ENCODE measurements at regions not wholly inside any gene's neighbourhood (a gene's known extent, or its start where the extent isn't known, plus 50 kb on each side); places are given as distances from the start of the nearest gene placed in this dataset.

DNA sequence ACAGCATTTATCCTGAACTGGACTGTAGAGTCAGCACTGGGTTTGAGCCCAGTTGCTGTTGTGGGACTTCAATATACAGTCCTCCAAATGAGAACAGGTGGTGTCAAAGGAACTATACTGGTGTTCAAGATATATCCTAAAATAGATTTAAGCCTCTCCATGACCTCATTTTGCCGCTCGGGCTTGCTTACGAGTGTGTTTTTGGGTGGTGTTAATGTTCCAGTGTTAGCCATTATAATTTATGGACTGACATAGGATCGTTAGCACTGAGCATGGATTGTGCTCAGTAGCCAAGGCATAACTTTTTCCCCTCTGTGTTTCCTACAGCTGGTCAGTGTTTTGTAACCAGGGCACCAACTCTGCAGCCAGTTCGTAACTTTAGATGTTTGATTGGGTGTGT lies 306.6 kb downstream of the SPATA31D1 start:
- H3K4me2 ChIP-seq (ENCODE audit: low read depth, low read length, poor library complexity, severe bottlenecking): no peak overlapping the region
- H3F3A ChIP-seq (ENCODE audit: low read depth): no peaks in the 10 kb centered on the region
- H3K79me2 ChIP-seq (ENCODE audit: insufficient read depth, low read length): no peaks in the 10 kb centered on the region
- no peaks in the 10 kb centered on the region for H3K4me1 ChIP-seq (ENCODE audit: insufficient read depth, low read length, poor library complexity, severe bottlenecking)
- no peaks in the 10 kb centered on the region for H3K27me3 ChIP-seq (ENCODE audit: insufficient read depth, low read length, poor library complexity, severe bottlenecking)
- TF ChIP-seq EZH2phosphoT487 (IDR thresholded peaks at IDR 0.05; ENCODE audit: borderline replicate concordance): no peak
- TF ChIP-seq, protein P1, sequence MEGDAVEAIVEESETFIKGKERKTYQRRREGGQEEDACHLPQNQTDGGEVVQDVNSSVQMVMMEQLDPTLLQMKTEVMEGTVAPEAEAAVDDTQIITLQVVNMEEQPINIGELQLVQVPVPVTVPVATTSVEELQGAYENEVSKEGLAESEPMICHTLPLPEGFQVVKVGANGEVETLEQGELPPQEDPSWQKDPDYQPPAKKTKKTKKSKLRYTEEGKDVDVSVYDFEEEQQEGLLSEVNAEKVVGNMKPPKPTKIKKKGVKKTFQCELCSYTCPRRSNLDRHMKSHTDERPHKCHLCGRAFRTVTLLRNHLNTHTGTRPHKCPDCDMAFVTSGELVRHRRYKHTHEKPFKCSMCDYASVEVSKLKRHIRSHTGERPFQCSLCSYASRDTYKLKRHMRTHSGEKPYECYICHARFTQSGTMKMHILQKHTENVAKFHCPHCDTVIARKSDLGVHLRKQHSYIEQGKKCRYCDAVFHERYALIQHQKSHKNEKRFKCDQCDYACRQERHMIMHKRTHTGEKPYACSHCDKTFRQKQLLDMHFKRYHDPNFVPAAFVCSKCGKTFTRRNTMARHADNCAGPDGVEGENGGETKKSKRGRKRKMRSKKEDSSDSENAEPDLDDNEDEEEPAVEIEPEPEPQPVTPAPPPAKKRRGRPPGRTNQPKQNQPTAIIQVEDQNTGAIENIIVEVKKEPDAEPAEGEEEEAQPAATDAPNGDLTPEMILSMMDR (conservative IDR thresholded peaks at IDR 0.05; ENCODE audit: low read length): no peak
- no peak overlapping the region for H3K9ac ChIP-seq (ENCODE audit: low read depth, low read length, poor library complexity, severe bottlenecking)
- no peaks in the 10 kb centered on the region for H3K36me3 ChIP-seq (ENCODE audit: insufficient read depth, low read length)
- H3K4me3 ChIP-seq (ENCODE audit: low read length, poor library complexity, severe bottlenecking): no peak overlapping the region
- H3K9me2 ChIP-seq (replicated peaks; ENCODE audit: low read depth, low read length): no peaks in the 10 kb centered on the region
- H3K9me3 ChIP-seq (ENCODE audit: insufficient read depth, low read depth, low read length): peaks cover 1% of the 10 kb centered on the region; the same call in 1 of the 2 replicates
- no peak overlapping the region for H2AFZ ChIP-seq (ENCODE audit: low read length)
- H4K20me1 ChIP-seq (ENCODE audit: insufficient read depth, low read length, poor library complexity, severe bottlenecking): no peaks in the 10 kb centered on the region

DNA sequence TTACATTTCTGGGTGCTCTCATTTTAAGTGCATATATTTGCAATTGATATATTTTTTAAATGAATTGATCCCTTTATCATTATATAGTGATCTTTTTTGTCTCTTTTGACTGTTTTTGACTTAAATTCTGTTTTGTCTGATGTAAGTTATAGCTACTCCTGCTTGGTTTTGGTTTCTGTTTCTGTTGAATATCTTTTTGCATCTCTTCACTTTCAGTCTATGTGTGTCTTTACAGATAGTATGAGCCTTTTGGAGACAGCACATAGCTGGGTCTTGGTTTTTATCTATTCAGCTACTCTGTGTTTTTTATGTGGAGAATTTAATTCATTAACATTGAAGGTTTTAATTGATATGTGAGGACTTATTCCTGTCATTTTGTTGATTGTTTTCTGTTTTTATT lies 311.3 kb downstream of the SPATA31D1 start:
- H3F3A ChIP-seq (ENCODE audit: low read depth): no peaks in the 10 kb centered on the region
- no peaks in the 10 kb centered on the region for H3K27me3 ChIP-seq (ENCODE audit: insufficient read depth, low read length, poor library complexity, severe bottlenecking)
- H3K79me2 ChIP-seq (ENCODE audit: insufficient read depth, low read length): no peaks in the 10 kb centered on the region
- no peak for TF ChIP-seq EZH2phosphoT487 (IDR thresholded peaks at IDR 0.05; ENCODE audit: borderline replicate concordance)
- TF ChIP-seq, protein P1 (conservative IDR thresholded peaks at IDR 0.05; ENCODE audit: low read length): no peak
- H3K9ac ChIP-seq (ENCODE audit: low read depth, low read length, poor library complexity, severe bottlenecking): no peak overlapping the region
- H3K4me3 ChIP-seq (ENCODE audit: low read length, poor library complexity, severe bottlenecking): no peak overlapping the region
- peak overlapping the region; percentile 63 for H2AFZ ChIP-seq (ENCODE audit: low read length)
- H4K20me1 ChIP-seq (ENCODE audit: insufficient read depth, low read length, poor library complexity, severe bottlenecking): no peaks in the 10 kb centered on the region
- H3K9me3 ChIP-seq (ENCODE audit: insufficient read depth, low read depth, low read length): 0 out of 2 replicates have a peak, but pooled peaks cover 12% of the 10 kb centered on the region
- H3K36me3 ChIP-seq (ENCODE audit: insufficient read depth, low read length): no peaks in the 10 kb centered on the region
- H3K4me2 ChIP-seq (ENCODE audit: low read depth, low read length, poor library complexity, severe bottlenecking): no peak overlapping the region
- H3K4me1 ChIP-seq (ENCODE audit: insufficient read depth, low read length, poor library complexity, severe bottlenecking): no peaks in the 10 kb centered on the region
- H3K9me2 ChIP-seq (replicated peaks; ENCODE audit: low read depth, low read length): no peaks in the 10 kb centered on the region

DNA sequence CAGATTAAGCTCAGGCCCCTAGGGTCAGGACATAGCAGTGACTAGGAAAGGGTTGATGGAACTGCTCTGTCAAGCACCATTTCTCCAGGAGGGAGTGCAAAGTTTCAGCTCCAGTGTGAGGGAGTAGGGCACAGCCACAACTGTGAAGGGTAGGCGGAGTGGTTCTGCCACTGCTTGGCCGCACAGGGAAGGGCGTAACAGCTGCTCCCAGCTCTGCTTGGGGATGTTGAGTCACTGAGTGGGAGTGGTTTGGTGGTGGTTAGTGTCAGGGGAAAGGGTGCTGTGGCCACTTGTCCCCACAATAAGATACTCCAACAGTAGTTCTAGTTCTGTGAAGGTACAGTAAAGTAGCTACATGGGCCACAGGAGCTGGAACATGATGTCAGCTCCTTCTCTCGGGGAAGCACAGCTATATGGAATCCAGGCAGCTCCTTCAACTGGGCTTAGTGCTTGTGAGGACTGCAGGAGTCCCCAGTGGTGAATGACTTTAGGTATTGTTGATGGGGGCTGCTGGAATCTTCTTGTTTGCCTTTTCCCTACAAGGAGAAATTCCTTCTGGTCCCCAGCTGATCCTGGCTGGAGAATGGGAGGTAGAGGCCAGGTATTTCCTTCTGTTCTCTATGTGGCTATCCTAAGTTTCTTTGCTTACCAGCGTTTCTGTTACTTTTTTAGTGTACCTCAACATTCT lies 314.5 kb downstream of the SPATA31D1 start:
- no peak overlapping the region for H3K4me2 ChIP-seq (ENCODE audit: low read depth, low read length, poor library complexity, severe bottlenecking)
- H3K9ac ChIP-seq (ENCODE audit: low read depth, low read length, poor library complexity, severe bottlenecking): no peak overlapping the region
- H3K4me3 ChIP-seq (ENCODE audit: low read length, poor library complexity, severe bottlenecking): no peak overlapping the region
- no peaks in the 10 kb centered on the region for H3K79me2 ChIP-seq (ENCODE audit: insufficient read depth, low read length)
- no peaks in the 10 kb centered on the region for H4K20me1 ChIP-seq (ENCODE audit: insufficient read depth, low read length, poor library complexity, severe bottlenecking)
- no peaks in the 10 kb centered on the region for H3K4me1 ChIP-seq (ENCODE audit: insufficient read depth, low read length, poor library complexity, severe bottlenecking)
- H3K9me3 ChIP-seq (ENCODE audit: insufficient read depth, low read depth, low read length): 0 out of 2 replicates have a peak, but pooled peaks cover 12% of the 10 kb centered on the region
- TF ChIP-seq, protein P1 (conservative IDR thresholded peaks at IDR 0.05; ENCODE audit: low read length): no peak
- TF ChIP-seq EZH2phosphoT487 (IDR thresholded peaks at IDR 0.05; ENCODE audit: borderline replicate concordance): no peak
- no peaks in the 10 kb centered on the region for H3K27me3 ChIP-seq (ENCODE audit: insufficient read depth, low read length, poor library complexity, severe bottlenecking)
- no peaks in the 10 kb centered on the region for H3F3A ChIP-seq (ENCODE audit: low read depth)
- no peaks in the 10 kb centered on the region for H3K9me2 ChIP-seq (replicated peaks; ENCODE audit: low read depth, low read length)
- H2AFZ ChIP-seq (ENCODE audit: low read length): no peak overlapping the region
- no peaks in the 10 kb centered on the region for H3K36me3 ChIP-seq (ENCODE audit: insufficient read depth, low read length)

Measured in Loucy (cell line).